SK-N-SH treated with all-trans-retinoic acid at 6 μM for 48 hours (cell line): ENCODE measurements at regions not wholly inside any gene's neighbourhood (a gene's known extent, or its start where the extent isn't known, plus 50 kb on each side); places are given as distances from the start of the nearest gene placed in this dataset.

Experiments
- ATAC-seq: fragments of 200-7000 bp; cut with Tn5 transposase; 3 replicates; pipeline ENCODE4 v1.9.1; 2020; ENCODE audit warnings: mild to moderate bottlenecking, moderate library complexity
- BACH2 ChIP-seq: fragments of 250-450 bp; sonication (Bioruptor Pico); IDR thresholded peaks from 2 replicates; pipeline ENCODE4 v1.9.0; 2021; ENCODE audit warnings: mild to moderate bottlenecking, borderline replicate concordance
- CSRNP3 ChIP-seq: fragments of 250-450 bp; sonication (Bioruptor Pico); IDR thresholded peaks from 2 replicates; pipeline ENCODE4 v1.5.1; 2021; ENCODE audit warnings: mild to moderate bottlenecking, moderate library complexity
- ESRRG ChIP-seq: fragments of 250-450 bp; sonication (Bioruptor Pico); IDR thresholded peaks from 2 replicates; pipeline ENCODE4 v1.6.1; 2021; ENCODE audit warnings: mild to moderate bottlenecking
- GLIS3 ChIP-seq: fragments of 250-450 bp; sonication (Bioruptor Pico); IDR thresholded peaks from 2 replicates; pipeline ENCODE4 v1.5.0; 2020; ENCODE audit warnings: mild to moderate bottlenecking, moderate library complexity
- OSR1 ChIP-seq: fragments of 250-450 bp; sonication (Bioruptor Pico); IDR thresholded peaks from 2 replicates; pipeline ENCODE4 v1.8.0; 2022; ENCODE audit warnings: moderate library complexity, mild to moderate bottlenecking, inconsistent platforms
- PATZ1 ChIP-seq: fragments of 250-450 bp; sonication (Bioruptor Pico); IDR thresholded peaks from 2 replicates; pipeline ENCODE4 v1.8.0; 2020; ENCODE audit warnings: mild to moderate bottlenecking, moderate library complexity, borderline replicate concordance
- POU6F1 ChIP-seq: fragments of 250-450 bp; sonication (Bioruptor Pico); IDR thresholded peaks from 2 replicates; pipeline ENCODE4 v1.8.0; 2021; ENCODE audit warnings: low read depth, mild to moderate bottlenecking, moderate library complexity, borderline replicate concordance
- PPARA ChIP-seq: fragments of 250-450 bp; sonication (Bioruptor Pico); IDR thresholded peaks from 2 replicates; pipeline ENCODE4 v1.5.0; 2020; ENCODE audit warnings: mild to moderate bottlenecking, borderline replicate concordance
- RARB ChIP-seq: fragments of 250-450 bp; sonication (Bioruptor Pico); IDR thresholded peaks from 2 replicates; pipeline ENCODE4 v1.8.0; 2021; ENCODE audit warnings: mild to moderate bottlenecking, moderate library complexity
- SNAI2 ChIP-seq: fragments of 250-450 bp; sonication (Bioruptor Pico); IDR thresholded peaks from 2 replicates; pipeline ENCODE4 v1.5.0; 2020; ENCODE audit warnings: mild to moderate bottlenecking, moderate library complexity
- TOX ChIP-seq: fragments of 250-450 bp; sonication (Bioruptor Pico); IDR thresholded peaks from 2 replicates; pipeline ENCODE4 v1.8.0; 2021; ENCODE audit warnings: mild to moderate bottlenecking, moderate library complexity, borderline replicate concordance
- ZC3H10 ChIP-seq: fragments of 250-450 bp; sonication (Bioruptor Pico); IDR thresholded peaks from 2 replicates; pipeline ENCODE4 v1.5.1; 2021; ENCODE audit warnings: mild to moderate bottlenecking, moderate library complexity
- ZFP3 ChIP-seq: fragments of 250-450 bp; sonication (Bioruptor Pico); IDR thresholded peaks from 2 replicates; pipeline ENCODE4 v1.5.0; 2020; ENCODE audit warnings: mild to moderate bottlenecking, moderate library complexity
- ZFP30 ChIP-seq: fragments of 450-650 bp; formaldehyde crosslinking; IDR thresholded peaks from 2 replicates; pipeline ENCODE4 v1.5.0; 2022; ENCODE audit warnings: mild to moderate bottlenecking, moderate library complexity
- ZNF565 ChIP-seq: fragments of 450-650 bp; formaldehyde crosslinking; conservative IDR thresholded peaks from 2 replicates; pipeline ENCODE4 v1.5.0; 2020; ENCODE audit warnings: low read depth, mild to moderate bottlenecking, moderate library complexity
- ZNF70 ChIP-seq: fragments of 450-650 bp; formaldehyde crosslinking; IDR thresholded peaks from 2 replicates; pipeline ENCODE4 v1.5.0; 2020; ENCODE audit warnings: mild to moderate bottlenecking, moderate library complexity
- ZNF8 ChIP-seq: fragments of 450-650 bp; formaldehyde crosslinking; IDR thresholded peaks from 2 replicates; pipeline ENCODE4 v1.5.0; 2020; ENCODE audit warnings: mild to moderate bottlenecking, moderate library complexity
- TF ChIP-seq, protein P1 (sequence below): fragments of 250-450 bp; sonication (Bioruptor Pico); IDR thresholded peaks from 2 replicates; pipeline ENCODE4 v1.5.1; 2020; ENCODE audit warnings: low read depth, mild to moderate bottlenecking, moderate library complexity
- TF ChIP-seq, protein P2 (sequence below): fragments of 250-450 bp; sonication (Bioruptor Pico); IDR thresholded peaks from 2 replicates; pipeline ENCODE4 v1.5.0; 2020; ENCODE audit warnings: mild to moderate bottlenecking, moderate library complexity

DNA sequence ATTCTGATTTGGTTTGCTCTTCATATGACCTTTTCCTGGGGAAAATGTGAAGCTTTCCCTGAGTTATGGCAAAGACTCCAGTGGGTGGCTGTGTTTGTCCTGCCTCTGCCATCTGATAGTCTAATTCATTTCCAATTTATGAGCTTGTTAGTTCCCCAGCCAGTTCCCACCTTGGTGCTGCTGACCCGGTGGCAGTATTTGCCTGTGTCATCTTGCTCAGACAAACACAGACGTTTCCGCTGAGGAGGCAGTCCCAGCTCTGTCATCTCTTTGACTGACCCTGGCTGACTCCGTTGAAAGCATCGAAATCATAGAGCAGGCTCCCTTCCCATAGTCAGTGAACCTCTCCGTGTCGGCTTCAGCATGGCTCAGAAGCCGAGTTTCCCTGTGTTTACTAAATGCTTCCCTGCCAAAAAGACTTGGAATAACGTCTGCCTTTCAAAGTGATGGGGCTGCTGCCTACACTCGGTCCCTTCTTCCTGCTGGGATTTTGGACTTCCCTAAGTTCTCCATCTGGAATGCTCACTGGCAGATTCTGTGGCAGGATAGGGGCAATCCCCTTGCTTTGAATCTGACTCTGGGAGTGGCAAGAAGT is 538.3 kb downstream of the NPIPA7 start:
- TF ChIP-seq POU6F1 (CRISPR knock-in tag) = no peak
- TF ChIP-seq ZNF8 (CRISPR knock-in tag) = no peak
- TF ChIP-seq OSR1 (CRISPR knock-in tag) = no peak
- no peak for TF ChIP-seq ZFP30
- TF ChIP-seq, all 23 proteins: peak for 0
- no peak for ATAC-seq

GRCh38 chr16:16923479-16923878 is 544.5 kb downstream of the NPIPA7 start:
- no peak for ATAC-seq
- TF ChIP-seq OSR1 (CRISPR knock-in tag) = no peak
- TF ChIP-seq GLIS3 (CRISPR knock-in tag) = no peak
- TF ChIP-seq PPARA (CRISPR knock-in tag) = no peak
- TF ChIP-seq ZC3H10 (CRISPR knock-in tag) = no peak
- no peak for TF ChIP-seq ESRRG (CRISPR knock-in tag)
- no peak for TF ChIP-seq ZNF565 (CRISPR knock-in tag)
- no peak for TF ChIP-seq BACH2 (CRISPR knock-in tag)
- TF ChIP-seq, protein P1, sequence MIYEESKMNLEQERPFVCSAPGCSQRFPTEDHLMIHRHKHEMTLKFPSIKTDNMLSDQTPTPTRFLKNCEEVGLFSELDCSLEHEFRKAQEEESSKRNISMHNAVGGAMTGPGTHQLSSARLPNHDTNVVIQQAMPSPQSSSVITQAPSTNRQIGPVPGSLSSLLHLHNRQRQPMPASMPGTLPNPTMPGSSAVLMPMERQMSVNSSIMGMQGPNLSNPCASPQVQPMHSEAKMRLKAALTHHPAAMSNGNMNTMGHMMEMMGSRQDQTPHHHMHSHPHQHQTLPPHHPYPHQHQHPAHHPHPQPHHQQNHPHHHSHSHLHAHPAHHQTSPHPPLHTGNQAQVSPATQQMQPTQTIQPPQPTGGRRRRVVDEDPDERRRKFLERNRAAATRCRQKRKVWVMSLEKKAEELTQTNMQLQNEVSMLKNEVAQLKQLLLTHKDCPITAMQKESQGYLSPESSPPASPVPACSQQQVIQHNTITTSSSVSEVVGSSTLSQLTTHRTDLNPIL = no peak
- TF ChIP-seq RARB (CRISPR knock-in tag) = no peak
- TF ChIP-seq, protein P2, sequence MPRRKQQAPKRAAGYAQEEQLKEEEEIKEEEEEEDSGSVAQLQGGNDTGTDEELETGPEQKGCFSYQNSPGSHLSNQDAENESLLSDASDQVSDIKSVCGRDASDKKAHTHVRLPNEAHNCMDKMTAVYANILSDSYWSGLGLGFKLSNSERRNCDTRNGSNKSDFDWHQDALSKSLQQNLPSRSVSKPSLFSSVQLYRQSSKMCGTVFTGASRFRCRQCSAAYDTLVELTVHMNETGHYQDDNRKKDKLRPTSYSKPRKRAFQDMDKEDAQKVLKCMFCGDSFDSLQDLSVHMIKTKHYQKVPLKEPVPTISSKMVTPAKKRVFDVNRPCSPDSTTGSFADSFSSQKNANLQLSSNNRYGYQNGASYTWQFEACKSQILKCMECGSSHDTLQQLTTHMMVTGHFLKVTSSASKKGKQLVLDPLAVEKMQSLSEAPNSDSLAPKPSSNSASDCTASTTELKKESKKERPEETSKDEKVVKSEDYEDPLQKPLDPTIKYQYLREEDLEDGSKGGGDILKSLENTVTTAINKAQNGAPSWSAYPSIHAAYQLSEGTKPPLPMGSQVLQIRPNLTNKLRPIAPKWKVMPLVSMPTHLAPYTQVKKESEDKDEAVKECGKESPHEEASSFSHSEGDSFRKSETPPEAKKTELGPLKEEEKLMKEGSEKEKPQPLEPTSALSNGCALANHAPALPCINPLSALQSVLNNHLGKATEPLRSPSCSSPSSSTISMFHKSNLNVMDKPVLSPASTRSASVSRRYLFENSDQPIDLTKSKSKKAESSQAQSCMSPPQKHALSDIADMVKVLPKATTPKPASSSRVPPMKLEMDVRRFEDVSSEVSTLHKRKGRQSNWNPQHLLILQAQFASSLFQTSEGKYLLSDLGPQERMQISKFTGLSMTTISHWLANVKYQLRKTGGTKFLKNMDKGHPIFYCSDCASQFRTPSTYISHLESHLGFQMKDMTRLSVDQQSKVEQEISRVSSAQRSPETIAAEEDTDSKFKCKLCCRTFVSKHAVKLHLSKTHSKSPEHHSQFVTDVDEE (CRISPR knock-in tag) = no peak
- no peak for TF ChIP-seq ZFP30
- TF ChIP-seq PATZ1 (CRISPR knock-in tag) = no peak
- no peak for TF ChIP-seq ZNF70 (CRISPR knock-in tag)

DNA sequence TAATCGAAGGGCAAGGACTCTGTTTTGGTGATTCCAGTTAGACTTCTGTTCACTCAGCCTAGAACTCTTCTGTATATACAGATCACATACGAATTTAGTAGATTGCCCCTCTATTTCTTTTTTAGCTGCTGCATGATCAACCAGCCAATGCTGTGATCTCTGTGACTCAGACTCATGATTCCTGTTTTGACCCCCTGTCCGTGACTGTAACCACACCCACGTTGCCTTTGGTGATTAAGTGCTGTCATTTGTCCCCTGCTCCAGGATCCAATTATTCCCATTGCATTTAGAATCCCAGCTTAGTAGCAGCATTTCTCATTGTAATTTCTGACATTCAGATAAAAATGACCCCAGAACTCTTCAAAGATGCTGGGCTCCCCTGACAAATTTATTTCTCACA is 545.7 kb downstream of the NPIPA7 start:
- no peak for ATAC-seq
- TF ChIP-seq ZNF8 (CRISPR knock-in tag) = no peak
- TF ChIP-seq, protein P2 (CRISPR knock-in tag) = no peak
- TF ChIP-seq ZC3H10 (CRISPR knock-in tag) = no peak
- TF ChIP-seq SNAI2 (CRISPR knock-in tag) = no peak
- no peak for TF ChIP-seq ZNF70 (CRISPR knock-in tag)
- no peak for TF ChIP-seq ESRRG (CRISPR knock-in tag)
- TF ChIP-seq RARB (CRISPR knock-in tag) = no peak
- no peak for TF ChIP-seq ZFP3 (CRISPR knock-in tag)
- TF ChIP-seq PATZ1 (CRISPR knock-in tag) = no peak
- TF ChIP-seq POU6F1 (CRISPR knock-in tag) = no peak
- TF ChIP-seq TOX (CRISPR knock-in tag) = no peak
- TF ChIP-seq ZFP30 = no peak
- no peak for TF ChIP-seq CSRNP3 (CRISPR knock-in tag)
